Body of pancreas (tissue), 4 donors: ENCODE measurements at regions not wholly inside any gene's neighbourhood (a gene's known extent, or its start where the extent isn't known, plus 50 kb on each side); places are given as distances from the start of the nearest gene placed in this dataset.

Experiments
- ATAC-seq: fragments of 150-250 bp; one replicate; pipeline ENCODE4 v1.9.1; 2016
- DNase-seq, 4 donors: peaks; one replicate each; pipeline ENCODE4 v3.0.0-alpha.2; 2019
- H3K27ac ChIP-seq, 4 donors: fragments of 200-600 bp; sonication (generic); 1 replicate in 3 of 4; 2 replicates in 1 of 4; pipeline versions ENCODE4 v1.5.1 to v1.6.1; 2016 to 2019; ENCODE audit warnings: mild to moderate bottlenecking in 1 of 4, mixed read lengths in 1 of 4, moderate library complexity in 1 of 4
- H3K27me3 ChIP-seq, 2 donors: fragments of 200-600 bp; sonication (generic); one replicate each; pipeline ENCODE4 v1.6.0; 2016; ENCODE audit warnings: mild to moderate bottlenecking in 1 of 2
- H3K36me3 ChIP-seq, 2 donors: fragments of 200-600 bp; sonication (generic); replicated peaks in 1 of 2; 2 replicates each; pipeline ENCODE4 v1.5.1; 2016; ENCODE audit warnings: low read depth in 2 of 2; ENCODE audit not compliant: insufficient read depth in 1 of 2
- H3K4me1 ChIP-seq: fragments of 200-600 bp; sonication (generic); one replicate; pipeline ENCODE4 v1.6.0; 2016
- H3K4me3 ChIP-seq, 2 donors: fragments of 200-600 bp; sonication (generic); 1 replicate in 1 of 2; 2 replicates in 1 of 2; pipeline ENCODE4 v1.5.1; 2016 to 2019
- H3K9me3 ChIP-seq, 3 donors: fragments of 200-600 bp; sonication (generic); 1 replicate in 2 of 3; 2 replicates in 1 of 3; pipeline ENCODE4 v1.5.1; 2016
- CTCF ChIP-seq, 7 experiments: fragments of 450-650 bp in 4 of 7; fragments of 200-600 bp in 3 of 7; sonication (generic) in 3 of 7; IDR thresholded peaks; one replicate each; pipeline ENCODE4 v1.5.1; 2016 to 2019; ENCODE audit warnings: antibody characterized with exemption in 7 of 7
- POLR2A ChIP-seq, 3 donors: fragments of 450-650 bp; IDR thresholded peaks; one replicate each; pipeline ENCODE4 v1.6.1; 2016; ENCODE audit warnings: antibody characterized with exemption in 3 of 3, mild to moderate bottlenecking in 2 of 3
- WGBS, 2 donors: methylation state at CpG; one replicate each; pipeline ENCODE4 v1.1.5; 2017; 5-methylcytosine and 5-hydroxymethylcytosine counted together
- intact Hi-C: fragments of 100-400 bp; cut with DNase I; formaldehyde crosslinking; loops from one replicate; pipeline ENCODE4 v1.15.1; 2023

GRCh38 chr3:5891711-5892110 lies 704.2 kb downstream of the EDEM1 start:
- DNase-seq (peak in 3 of 4 donors; percentile 18 to 28 (median 27)), ATAC-seq (peak; percentile 71)
- TF ChIP-seq POLR2A (IDR thresholded peaks at IDR 0.05) (no peak), CTCF (IDR thresholded peaks at IDR 0.05) (no peak)
- peaks cover 19% of the 10 kb centered on the region for H3K4me1 ChIP-seq
- no peaks in the 10 kb centered on the region for H3K9me3 ChIP-seq
- H3K4me3 ChIP-seq = no peak overlapping the region
- no peak overlapping the region for H3K27ac ChIP-seq
- H3K27me3 ChIP-seq = no peaks in the 10 kb centered on the region
- 17 to 18% methylated on average over 4 of the region's 4 CpGs for WGBS, 2 donors
- H3K36me3 ChIP-seq = no peaks in the 10 kb centered on the region
- intact Hi-C loops = no loop called here

GRCh38 chr3:5898106-5898505 lies 710.6 kb downstream of the EDEM1 start:
- Histone ChIP-seq H3K9me3 (no peaks in the 10 kb centered on the region), H3K4me1 (no peaks in the 10 kb centered on the region), H3K36me3 (no peaks in the 10 kb centered on the region), H3K27ac (no peak overlapping the region), H3K4me3 (no peak overlapping the region), H3K27me3 (no peaks in the 10 kb centered on the region)
- intact Hi-C loops = no loop called here
- WGBS, 2 donors = 59 to 74% methylated on average over 2 of the region's 2 CpGs
- DNase-seq = no peak
- no peak for TF ChIP-seq POLR2A (IDR thresholded peaks at IDR 0.05)
- TF ChIP-seq CTCF (IDR thresholded peaks at IDR 0.05) = no peak
- ATAC-seq = no peak

GRCh38 chr3:5899014-5899761 lies 711.7 kb downstream of the EDEM1 start:
- H3K36me3 ChIP-seq = no peaks in the 10 kb centered on the region
- no peaks in the 10 kb centered on the region for H3K4me1 ChIP-seq
- TF ChIP-seq POLR2A (IDR thresholded peaks at IDR 0.05) (no peak), CTCF (IDR thresholded peaks at IDR 0.05) (no peak)
- no peak for ATAC-seq
- H3K27ac ChIP-seq = no peak overlapping the region
- 71 to 75% methylated on average over 3 of the region's 3 CpGs for WGBS, 2 donors
- no peak for DNase-seq
- no peaks in the 10 kb centered on the region for H3K27me3 ChIP-seq
- intact Hi-C loops = no loop called here
- H3K4me3 ChIP-seq = no peak overlapping the region
- no peaks in the 10 kb centered on the region for H3K9me3 ChIP-seq

GRCh38 chr3:5917932-5918331 lies 730.4 kb downstream of the EDEM1 start:
- TF ChIP-seq POLR2A (IDR thresholded peaks at IDR 0.05) (no peak), CTCF (IDR thresholded peaks at IDR 0.05) (no peak)
- Histone ChIP-seq H3K27me3 (no peaks in the 10 kb centered on the region), H3K9me3 (no peaks in the 10 kb centered on the region), H3K27ac (no peak overlapping the region), H3K36me3 (no peaks in the 10 kb centered on the region), H3K4me3 (no peak overlapping the region), H3K4me1 (no peaks in the 10 kb centered on the region)
- intact Hi-C loops = no loop called here
- no peak for DNase-seq
- no peak for ATAC-seq
- WGBS, 2 donors = 96% methylated on average over 9 of the region's 9 CpGs

- DNase-seq (no peak), ATAC-seq (no peak)
- H3K9me3 ChIP-seq = no peaks in the 10 kb centered on the region
- H3K27me3 ChIP-seq = no peaks in the 10 kb centered on the region
- intact Hi-C loops = no loop called here
- no peak overlapping the region for H3K27ac ChIP-seq
- no peak overlapping the region for H3K4me3 ChIP-seq
- H3K4me1 ChIP-seq = no peaks in the 10 kb centered on the region
- WGBS, 2 donors = 64 to 90% methylated on average over 7 of the region's 7 CpGs
- no peaks in the 10 kb centered on the region for H3K36me3 ChIP-seq
- TF ChIP-seq CTCF (IDR thresholded peaks at IDR 0.05) (no peak), POLR2A (IDR thresholded peaks at IDR 0.05) (no peak)
Observed at GRCh38 chr3:5918626-5919025, 731.1 kb downstream of the EDEM1 start.
